GM19452 (cell line): ENCODE measurements at regions not wholly inside any gene's neighbourhood (a gene's known extent, or its start where the extent isn't known, plus 50 kb on each side); places are given as distances from the start of the nearest gene placed in this dataset.
"Not testable (repeated sequence)": the region's sequence is repeated elsewhere in the genome, so short reads cannot be mapped to it uniquely, and the experiment has no call there.

Experiments
- ATAC-seq: cut with Tn5 transposase; IDR thresholded peaks from one replicate; pipeline ENCODE4 v1.9.1; 2021; ENCODE audit not compliant: unreplicated experiment

DNA sequence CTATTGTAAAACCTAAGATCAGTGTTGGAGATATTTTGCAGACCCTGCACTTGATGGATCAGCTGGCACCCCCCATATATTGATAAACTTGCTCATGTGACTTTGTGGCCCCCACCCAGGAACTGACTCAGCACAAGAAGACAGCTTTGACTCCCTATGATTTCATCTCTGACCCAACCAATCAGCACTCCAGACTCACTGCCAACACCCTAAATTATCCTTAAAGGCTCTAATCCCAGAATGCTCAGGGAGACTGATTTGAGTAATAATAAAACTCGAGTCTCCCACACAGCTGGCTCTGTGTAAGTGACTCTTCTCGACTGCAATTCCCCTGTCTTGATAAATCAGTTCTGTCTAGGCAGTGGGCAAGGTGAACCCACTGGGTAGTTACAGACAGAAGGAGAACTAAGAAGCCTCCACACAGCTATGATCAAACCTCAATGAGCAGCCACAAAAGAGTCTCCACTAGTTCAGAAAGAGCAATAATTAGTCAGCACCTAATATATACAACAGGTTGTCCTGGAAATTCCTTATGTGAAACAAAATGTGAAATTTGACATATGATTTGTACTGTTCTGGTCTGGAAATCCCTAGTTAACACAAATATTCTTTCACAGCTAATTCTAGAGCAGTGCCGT lies 52.2 kb downstream of the ACTL7B start:
- ATAC-seq: no peak

DNA sequence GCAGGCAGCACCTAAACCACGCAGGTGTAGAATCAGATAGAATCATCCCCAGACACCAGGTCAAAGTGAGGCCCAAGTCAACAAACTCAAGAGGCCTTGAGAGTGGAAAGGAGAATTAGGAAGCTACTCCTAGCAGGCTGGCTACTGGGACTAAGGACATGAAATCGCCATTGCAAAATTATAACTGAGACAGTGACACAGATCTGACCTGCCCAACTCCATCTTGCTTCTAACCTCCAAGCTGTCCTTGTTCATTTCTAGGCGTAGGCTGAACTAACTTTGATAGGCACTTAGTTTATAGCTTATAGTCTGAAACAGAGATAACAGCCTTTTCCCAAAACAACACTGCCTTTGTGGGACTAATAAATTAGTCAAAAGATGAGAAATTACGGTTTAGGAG lies 52.8 kb downstream of the ACTL7B start:
- ATAC-seq: no peak

DNA sequence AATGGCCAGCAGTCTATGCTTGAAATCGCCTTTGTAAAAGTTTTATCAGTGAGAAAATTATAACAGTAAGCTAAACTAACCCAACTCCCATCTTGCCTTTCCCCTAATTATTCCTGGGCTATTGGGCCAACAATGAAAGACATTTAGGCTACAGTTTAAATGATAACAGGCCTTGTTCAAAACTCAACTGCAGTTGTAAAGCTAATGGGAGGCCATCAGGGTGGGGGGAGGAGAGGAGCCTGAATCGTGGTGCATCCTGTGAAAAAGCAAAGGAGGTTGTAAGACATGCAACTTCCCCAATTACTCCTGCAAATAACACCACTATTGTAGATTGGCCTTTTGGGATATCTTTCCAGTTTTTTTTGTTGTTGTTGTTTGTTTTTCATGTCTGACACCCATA lies 53.8 kb downstream of the ACTL7B start:
- ATAC-seq: no peak

DNA sequence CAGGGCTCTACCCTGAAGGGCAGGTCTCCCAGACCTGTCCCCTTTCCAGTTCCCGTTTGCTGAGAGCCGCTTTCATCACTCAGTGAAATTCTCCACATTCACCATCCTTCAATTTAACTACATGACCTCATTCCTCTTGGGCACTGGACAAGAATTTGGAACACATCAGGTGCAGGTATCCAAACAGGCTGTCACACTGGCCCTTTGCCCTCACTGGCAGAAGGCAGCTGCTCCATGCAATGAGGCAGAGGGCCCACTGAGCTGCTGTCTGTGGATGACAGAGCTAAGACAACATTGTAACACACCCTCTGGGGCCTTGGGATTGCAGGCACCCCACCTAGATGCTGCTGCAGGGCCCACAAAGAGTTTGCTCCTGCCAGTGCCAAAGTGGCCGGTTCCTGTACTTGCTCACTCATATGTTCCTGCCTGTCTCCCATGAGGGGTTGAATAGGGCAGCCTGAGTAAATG lies 55.1 kb downstream of the ACTL7B start:
- ATAC-seq: no peak

DNA sequence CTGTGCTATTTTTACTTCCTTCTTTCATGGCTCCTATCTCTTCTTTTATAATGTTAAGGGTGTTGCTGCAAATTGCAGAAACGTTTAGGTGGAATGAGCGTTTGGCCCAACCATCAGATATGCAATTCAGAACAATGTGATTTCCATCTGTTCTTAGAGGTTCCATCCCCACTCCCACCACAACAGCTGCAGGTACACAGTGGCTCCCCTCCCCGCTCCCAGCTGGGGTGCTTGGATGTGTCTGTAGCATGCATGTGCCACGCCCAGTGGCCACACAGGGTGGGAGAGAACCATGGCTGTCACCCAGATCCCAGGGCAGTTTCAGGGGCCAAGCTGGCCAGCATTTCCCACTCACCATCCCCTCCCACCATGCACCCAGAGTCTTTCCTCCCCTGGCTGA lies 62.2 kb downstream of the ACTL7B start:
- no peak for ATAC-seq

DNA sequence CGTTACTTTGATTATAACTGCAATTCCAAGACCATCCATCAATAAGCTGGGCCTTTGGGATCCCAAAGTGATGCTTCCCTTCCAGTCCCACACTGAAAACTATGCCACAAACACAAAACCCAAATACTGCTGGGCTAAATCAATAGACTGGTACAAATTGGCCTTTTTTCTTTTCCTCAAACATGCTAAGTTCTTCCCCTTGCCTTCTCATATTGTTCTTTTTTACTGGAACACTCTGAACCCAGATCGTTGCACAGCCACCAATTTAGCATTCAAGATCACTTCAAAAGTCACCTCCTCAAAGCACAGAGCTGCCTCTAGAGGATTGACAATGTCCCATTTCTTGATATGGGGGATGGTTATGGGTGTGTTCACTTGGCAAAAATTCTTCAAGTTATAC lies 66.0 kb downstream of the ACTL7B start:
- ATAC-seq: no peak

DNA sequence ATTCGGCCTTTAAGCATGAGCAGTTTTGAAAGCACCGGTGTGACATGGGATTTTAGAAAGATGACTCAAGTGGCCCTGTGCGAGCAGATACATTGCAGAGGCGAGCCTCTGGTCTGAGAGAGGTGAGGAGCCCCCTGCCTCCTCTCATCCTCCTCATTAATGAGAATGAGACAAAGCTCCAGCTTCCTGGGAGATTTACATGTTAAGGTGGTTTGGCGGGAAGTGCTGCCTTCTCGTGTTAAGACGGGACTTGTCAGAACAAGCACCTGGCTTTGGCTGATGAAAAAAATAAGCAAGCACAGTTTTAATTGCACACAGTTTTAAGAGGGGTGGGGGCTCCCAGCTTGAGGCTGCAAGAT lies 68.1 kb downstream of the ACTL7B start:
- ATAC-seq: no peak

DNA sequence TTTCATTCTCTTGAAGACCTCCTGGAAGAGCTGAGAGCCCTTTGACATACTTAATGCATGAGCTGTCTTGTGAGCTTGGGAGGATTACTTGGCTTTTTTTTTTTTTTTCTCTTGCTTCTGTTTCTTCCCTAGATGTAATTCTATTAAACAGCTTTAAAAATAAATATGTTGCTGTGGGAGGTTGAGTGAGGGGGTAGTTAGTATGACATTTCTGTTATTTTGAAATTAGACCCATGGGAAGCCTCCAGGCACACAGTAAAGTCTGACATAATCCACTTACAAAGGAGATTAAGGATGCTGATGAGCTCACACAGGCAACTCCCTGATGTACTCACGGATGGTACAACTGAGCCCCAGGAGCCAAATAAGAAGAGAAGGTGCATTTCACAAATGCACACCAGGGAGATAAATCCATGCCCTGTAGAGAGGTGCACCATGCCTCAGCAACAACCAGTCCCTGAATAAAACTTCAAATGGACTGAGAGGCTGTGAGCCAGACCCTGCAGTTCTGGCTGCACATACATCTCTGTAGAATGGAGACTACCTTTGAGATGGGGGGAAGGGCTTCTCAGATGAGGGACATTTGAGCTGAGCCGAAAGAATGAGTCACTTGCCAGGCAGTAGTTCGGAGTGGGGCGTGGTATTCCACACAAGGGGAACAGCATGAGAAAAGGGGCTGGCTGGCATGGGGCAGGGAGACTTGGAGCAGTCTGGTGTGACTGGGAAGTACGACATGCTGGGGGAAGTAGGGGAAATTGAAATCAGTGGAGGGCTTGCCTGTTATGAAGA lies 68.7 kb downstream of the ACTL7B start:
- ATAC-seq: no peak

DNA sequence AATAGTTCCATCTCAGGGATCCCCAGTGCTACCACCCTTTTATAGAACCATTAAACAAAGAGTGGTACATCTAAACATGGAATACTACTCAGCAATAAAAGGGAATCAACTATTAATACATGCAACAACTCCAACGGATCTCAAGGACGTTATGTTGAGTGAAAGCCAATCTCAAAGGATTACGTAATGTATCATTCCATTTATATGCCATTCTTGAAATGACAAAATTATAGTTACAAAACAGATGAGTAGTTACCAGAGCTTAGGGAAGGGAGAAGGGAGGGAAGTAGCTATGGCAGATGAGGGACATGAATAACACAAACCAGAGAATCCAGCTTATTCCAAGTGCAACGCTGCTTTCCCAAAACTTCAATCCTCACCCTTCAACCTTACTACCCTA lies 69.5 kb downstream of the ACTL7B start:
- no peak for ATAC-seq

DNA sequence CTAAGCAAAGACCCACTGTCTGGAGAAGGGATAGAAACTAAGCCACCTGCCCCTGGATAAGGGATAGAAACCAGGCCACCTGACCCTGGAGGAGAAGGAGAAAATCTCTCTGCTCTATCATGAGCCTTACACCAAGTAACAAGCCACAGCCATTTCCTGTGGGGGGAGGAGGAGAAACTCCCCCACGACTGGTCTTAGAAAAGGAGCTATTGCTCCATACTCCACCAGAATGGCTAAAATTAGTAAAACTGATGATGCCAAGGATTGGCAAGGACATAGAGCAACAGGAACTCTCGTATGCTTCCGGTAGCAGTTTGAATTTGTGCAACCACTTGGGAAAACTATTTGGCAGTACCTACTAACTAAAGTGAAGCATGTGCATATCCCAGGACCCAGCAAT lies 70.8 kb downstream of the ACTL7B start:
- no peak for ATAC-seq

DNA sequence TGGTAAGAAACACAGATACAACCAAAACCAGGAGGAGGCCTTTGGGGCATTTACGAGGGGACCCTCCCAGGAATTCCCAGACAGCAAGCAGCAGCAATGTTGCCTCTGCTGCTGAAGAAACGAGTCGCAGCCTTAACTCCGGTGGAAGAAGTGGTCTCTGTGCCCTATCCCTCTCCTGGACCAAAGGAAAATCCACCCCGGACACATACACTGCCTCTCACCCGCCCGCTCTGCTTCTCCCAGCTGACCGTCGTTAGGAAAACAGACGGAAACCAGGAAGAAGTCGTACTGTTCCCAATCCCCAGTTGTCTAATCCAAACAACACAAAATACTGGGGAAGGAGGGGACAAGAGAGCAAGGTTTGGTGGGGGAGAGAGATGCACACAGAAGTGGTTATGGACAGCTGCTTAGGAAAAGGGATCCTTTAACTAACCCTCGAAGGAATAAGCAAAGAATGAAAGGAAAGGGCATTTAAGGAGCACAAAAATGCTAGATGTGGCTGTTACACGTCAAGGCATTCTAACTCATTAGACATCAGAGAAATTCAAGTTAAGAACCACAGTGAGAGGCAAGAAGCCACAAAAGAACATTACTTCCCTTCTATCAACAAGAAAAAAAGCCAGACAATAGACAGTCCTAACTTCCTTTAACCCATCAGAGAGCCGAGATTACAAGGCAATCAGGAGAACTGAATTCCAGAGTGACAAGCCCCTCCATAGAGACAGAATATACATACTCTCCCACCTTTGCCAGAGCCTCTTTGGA lies 71.9 kb downstream of the ACTL7B start:
- no peak for ATAC-seq

DNA sequence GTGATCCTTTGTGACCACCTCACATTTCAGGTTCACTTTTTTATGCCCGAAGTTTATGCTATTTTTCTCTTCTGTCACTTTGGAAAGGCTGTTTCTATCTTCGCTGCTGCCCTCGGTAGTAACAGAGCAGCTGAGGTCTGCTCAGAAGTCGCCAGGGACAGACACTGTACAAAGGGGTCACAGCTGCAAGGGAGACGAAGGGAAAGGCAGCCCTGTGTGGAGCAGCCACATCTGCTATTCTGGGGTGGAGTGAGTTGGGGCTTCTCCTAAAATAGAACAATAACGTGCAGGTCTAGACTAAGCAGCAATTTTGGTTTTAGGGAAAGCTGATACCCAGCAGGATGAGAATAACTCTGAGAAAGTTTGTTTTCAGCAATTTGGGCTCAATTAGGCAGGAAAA lies 72.5 kb downstream of the ACTL7B start:
- no peak for ATAC-seq

DNA sequence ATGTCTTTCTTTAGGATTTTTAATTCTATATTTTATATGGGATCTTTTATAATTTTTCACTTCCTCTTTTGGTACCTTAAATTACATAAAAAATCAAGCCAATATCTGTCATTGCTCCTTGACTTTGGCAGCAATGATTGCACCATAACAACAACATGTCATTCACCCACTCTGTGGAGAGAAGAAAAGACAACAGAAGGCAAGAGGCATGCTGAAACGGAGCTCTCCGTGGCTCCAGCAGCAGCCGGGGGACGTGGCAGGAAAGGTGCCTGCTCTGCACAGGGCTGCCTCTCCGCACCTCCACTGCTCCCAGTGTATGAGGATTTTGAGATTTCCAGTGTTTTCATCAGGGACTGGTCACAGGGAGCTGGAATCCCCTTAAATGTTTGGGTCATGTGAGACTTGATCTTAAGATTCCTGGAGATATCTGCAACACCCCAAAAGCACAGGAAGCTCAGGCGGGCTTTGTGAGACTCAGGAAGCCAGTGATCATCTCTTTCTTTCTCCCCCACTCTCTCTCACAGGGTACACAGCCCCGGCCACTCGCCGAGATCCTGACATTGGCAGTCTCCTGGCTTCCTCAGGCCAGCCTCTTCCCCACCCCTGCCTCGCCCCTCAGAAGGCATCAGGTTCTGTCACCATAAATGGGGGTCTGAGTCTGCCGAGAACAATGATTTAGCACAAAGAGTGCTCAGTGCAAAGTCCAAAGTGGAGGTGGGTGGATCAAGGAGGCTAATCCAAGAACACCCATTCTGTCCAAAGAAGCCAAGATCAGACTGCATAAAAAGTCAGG lies 74.6 kb downstream of the ACTL7B start:
- no peak for ATAC-seq

DNA sequence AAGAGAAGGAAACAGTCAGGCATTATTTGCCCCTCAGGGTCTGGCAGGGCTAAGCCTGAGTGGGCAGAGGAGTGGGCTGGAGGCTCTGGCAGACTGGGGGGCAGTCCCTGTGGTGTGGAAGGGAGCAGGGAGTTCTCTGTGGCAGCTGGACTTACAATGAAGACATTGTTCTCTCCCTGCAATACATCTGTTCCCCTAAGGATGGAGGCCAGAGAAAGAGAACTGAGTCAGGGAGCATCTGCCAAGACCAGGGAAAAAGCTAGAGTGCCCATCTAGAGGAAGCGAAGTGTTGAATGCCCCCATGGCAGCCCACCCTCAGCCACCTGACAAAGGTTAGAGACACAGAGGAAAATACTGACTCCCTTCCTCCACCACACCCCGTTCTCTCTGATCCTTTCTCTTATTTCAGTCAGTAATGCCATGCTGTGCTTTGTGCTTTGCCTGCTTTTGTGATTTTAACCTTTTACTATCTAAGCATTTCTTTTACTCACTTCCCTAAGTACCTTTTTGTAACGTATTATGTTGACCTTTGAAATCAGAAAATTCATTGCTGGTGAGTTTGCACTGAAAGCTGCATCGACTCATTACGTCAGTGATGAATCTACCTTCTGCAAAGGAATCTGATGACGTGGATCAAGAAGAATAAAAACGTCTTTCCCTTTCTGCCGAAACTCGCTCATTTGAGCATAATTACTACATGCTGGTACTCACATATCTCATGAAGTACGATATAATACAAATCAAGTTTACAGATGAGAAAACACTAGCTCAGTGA lies 76.0 kb downstream of the ACTL7B start:
- no peak for ATAC-seq

DNA sequence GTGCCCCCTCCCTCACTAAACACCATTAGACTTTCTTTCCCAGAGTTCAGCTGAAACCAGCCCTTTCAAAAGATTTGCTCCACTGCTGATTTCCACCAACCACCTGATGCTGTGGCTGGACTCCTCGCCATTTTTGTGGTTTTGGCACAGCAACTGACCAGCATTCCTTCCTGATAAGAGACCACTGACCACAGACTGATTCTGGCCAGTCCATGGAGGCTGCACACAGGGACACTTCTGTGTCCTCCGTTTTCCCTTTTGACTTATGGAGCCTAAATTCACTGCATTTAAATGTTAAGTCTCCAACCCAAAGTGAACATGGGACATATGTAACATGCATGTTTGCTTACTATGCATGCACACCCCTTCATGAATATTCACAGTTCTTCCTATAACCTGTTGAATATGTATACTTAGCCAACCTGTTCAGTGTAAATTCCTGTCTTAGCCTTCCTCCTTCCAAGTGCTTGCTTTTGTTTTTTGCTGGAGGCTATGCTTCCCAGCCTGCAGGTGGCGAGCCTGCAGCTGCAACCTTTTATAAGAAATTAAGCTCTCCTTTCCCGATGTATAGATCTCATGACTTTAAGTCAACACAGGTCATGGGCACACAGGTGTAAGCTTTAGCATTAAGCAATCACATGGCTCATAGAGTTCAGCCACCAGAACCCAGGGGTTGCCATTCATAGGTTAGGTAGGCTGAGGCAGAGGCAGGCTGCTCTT lies 78.7 kb downstream of the ACTL7B start:
- no peak for ATAC-seq

DNA sequence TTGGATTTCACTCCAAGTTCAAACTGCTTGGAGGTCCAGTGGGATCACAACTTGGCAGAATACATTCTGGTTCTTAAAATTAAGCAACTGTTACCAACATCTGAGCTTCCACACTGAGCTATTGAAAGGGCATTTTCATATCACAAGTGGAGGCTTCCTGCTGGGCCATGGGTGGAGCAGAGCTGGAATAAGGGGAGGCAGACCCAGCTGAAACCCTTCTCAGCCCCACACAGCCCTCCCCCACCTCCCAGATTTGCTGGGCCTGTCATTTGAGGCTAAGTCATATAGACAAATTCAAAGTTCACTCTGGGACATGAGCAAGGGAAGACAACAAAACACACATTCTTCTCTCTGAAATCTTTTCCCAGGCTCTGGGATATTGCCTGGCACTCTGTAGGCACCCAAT lies 79.9 kb downstream of the ACTL7B start:
- ATAC-seq: no peak

DNA sequence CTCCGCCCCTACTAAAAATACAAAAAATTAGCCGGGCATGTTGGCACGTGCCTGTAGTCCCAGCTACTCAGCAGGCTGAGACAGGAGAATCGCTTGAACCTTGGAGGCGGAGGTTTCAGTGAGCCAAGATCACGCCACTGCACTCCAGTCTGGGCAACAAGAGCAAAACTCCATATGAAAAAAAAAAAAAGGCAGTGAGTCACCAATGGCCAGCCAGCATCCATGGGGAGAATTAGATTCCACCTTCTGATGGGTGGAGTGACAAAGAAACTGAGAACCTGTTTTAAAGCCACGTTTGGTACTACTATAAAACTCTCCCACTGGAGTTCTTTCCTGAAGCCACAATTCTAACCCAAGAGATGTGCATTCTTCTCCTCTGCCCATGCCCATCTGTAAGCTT lies 81.7 kb downstream of the ACTL7B start:
- ATAC-seq: not testable (repeated sequence)

DNA sequence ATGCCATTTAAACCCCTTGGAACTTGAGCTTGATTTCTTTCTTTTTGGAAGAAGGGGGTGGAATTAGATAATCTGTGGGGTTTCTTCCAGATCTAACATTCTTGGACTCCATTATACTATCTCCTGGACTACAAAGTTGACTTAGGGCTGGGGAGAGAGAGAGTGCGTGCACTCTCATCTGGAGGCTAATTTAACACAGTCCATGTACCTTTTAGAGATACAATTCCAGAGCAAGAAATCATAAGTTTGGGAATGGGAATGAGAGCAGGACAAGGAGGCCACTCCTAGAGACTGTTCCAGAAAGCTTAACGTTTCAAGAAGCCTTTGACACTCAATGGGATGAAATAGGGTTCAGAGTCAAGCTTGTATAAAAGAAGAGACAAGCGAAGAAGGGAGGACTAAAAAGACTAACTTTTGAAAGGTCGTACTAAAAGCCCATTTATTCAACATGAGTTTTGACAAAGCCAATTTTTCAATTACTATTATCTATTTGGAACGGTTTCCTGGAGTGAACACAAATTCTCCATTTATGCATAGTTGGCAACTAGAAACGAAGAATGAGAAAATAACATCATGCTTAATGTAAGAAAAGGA lies 83.4 kb downstream of the ACTL7B start:
- ATAC-seq: no peak

DNA sequence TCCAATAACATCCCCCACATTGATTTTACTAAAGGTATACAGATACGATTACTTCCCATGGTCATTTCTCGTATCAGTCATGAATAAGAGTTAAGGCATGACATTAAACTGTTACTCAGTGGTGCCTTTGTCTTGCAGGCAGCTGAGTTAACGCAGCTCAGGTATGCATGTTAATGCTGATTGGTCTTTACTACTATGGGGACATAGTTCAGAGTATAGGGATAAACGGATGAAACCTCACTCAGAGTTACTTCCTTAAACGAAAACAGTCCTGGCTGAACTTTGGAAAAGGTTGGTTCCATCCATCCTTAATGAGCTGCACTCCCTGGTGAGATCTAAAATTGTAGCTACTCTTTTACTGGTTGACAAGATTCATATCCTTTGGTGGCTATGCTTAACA lies 87.0 kb downstream of the ACTL7B start:
- no peak for ATAC-seq
